ENCODE measurements at regions not wholly inside any gene's neighbourhood (a gene's known extent, or its start where the extent isn't known, plus 50 kb on each side); places are given as distances from the start of the nearest gene placed in this dataset.

GRCh38 chr14:96699666-96700065 lies 97.5 kb upstream of the VRK1 start:
- Histone ChIP-seq H3K9ac (ENCODE audit: low read depth, low read length, poor library complexity, severe bottlenecking) (no peak overlapping the region), H3K27me3 (ENCODE audit: insufficient read depth, low read length, poor library complexity, severe bottlenecking) (no peaks in the 10 kb centered on the region), H2AFZ (ENCODE audit: low read length) (no peak overlapping the region), H3K4me3 (ENCODE audit: low read length, poor library complexity, severe bottlenecking) (no peak overlapping the region), H3K79me2 (ENCODE audit: insufficient read depth, low read length) (no peaks in the 10 kb centered on the region), H3F3A (ENCODE audit: low read depth) (no peaks in the 10 kb centered on the region), H3K4me2 (ENCODE audit: low read depth, low read length, poor library complexity, severe bottlenecking) (no peak overlapping the region), H3K4me1 (ENCODE audit: insufficient read depth, low read length, poor library complexity, severe bottlenecking) (no peaks in the 10 kb centered on the region), H4K20me1 (ENCODE audit: insufficient read depth, low read length, poor library complexity, severe bottlenecking) (no peaks in the 10 kb centered on the region), H3K36me3 (ENCODE audit: insufficient read depth, low read length) (no peaks in the 10 kb centered on the region), H3K9me3 (ENCODE audit: insufficient read depth, low read depth, low read length) (peaks cover 6% of the 10 kb centered on the region; the same call in 1 of the 2 replicates), H3K9me2 (replicated peaks; ENCODE audit: low read depth, low read length) (no peaks in the 10 kb centered on the region)
- no peak for TF ChIP-seq EZH2phosphoT487 (IDR thresholded peaks at IDR 0.05; ENCODE audit: borderline replicate concordance)
- no peak for TF ChIP-seq CTCF (conservative IDR thresholded peaks at IDR 0.05; ENCODE audit: low read length)

DNA sequence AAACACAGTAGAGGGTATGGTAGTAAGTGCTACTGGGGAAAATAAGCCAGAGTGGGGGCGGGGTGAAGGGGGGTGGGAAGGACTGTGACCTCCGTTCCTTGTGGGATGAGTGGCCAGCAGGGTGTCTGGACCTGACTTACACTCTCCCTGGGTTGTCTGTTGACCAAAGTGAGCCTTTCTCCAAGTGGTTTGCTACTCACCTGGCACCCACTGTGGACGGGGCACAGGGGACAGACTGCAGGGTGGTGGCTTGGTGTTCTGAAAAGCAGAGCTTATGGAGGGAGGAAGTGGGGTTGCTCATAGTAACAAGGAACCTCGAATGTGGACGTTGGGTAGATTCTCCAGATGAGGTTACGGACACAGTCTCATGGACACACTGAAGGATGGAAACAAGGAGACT lies 94.4 kb upstream of the VRK1 start:
- Histone ChIP-seq H3F3A (ENCODE audit: low read depth) (no peaks in the 10 kb centered on the region), H3K27me3 (ENCODE audit: insufficient read depth, low read length, poor library complexity, severe bottlenecking) (no peaks in the 10 kb centered on the region), H3K4me3 (ENCODE audit: low read length, poor library complexity, severe bottlenecking) (no peak overlapping the region), H2AFZ (ENCODE audit: low read length) (no peak overlapping the region), H3K9me2 (replicated peaks; ENCODE audit: low read depth, low read length) (no peaks in the 10 kb centered on the region), H3K79me2 (ENCODE audit: insufficient read depth, low read length) (no peaks in the 10 kb centered on the region), H3K4me1 (ENCODE audit: insufficient read depth, low read length, poor library complexity, severe bottlenecking) (no peaks in the 10 kb centered on the region), H3K9me3 (ENCODE audit: insufficient read depth, low read depth, low read length) (peaks cover 3% of the 10 kb centered on the region; the same call in 1 of the 2 replicates), H3K4me2 (ENCODE audit: low read depth, low read length, poor library complexity, severe bottlenecking) (no peak overlapping the region), H3K36me3 (ENCODE audit: insufficient read depth, low read length) (no peaks in the 10 kb centered on the region), H3K9ac (ENCODE audit: low read depth, low read length, poor library complexity, severe bottlenecking) (no peak overlapping the region), H4K20me1 (ENCODE audit: insufficient read depth, low read length, poor library complexity, severe bottlenecking) (no peaks in the 10 kb centered on the region)
- no peak for TF ChIP-seq CTCF (conservative IDR thresholded peaks at IDR 0.05; ENCODE audit: low read length)
- TF ChIP-seq EZH2phosphoT487 (IDR thresholded peaks at IDR 0.05; ENCODE audit: borderline replicate concordance), result no peak

- H3K36me3 ChIP-seq (ENCODE audit: insufficient read depth, low read length), result no peaks in the 10 kb centered on the region
These were observed 91.6 kb upstream of the VRK1 start for GRCh38 chr14:96705422-96706092.

More at GRCh38 chr14:96705422-96706092, 91.6 kb upstream of the VRK1 start:
- Histone ChIP-seq H3F3A (ENCODE audit: low read depth) (no peaks in the 10 kb centered on the region), H3K4me2 (ENCODE audit: low read depth, low read length, poor library complexity, severe bottlenecking) (no peak overlapping the region), H3K9ac (ENCODE audit: low read depth, low read length, poor library complexity, severe bottlenecking) (no peak overlapping the region), H3K4me3 (ENCODE audit: low read length, poor library complexity, severe bottlenecking) (no peak overlapping the region), H3K79me2 (ENCODE audit: insufficient read depth, low read length) (no peaks in the 10 kb centered on the region), H3K4me1 (ENCODE audit: insufficient read depth, low read length, poor library complexity, severe bottlenecking) (no peaks in the 10 kb centered on the region), H3K27me3 (ENCODE audit: insufficient read depth, low read length, poor library complexity, severe bottlenecking) (no peaks in the 10 kb centered on the region), H2AFZ (ENCODE audit: low read length) (no peak overlapping the region), H4K20me1 (ENCODE audit: insufficient read depth, low read length, poor library complexity, severe bottlenecking) (no peaks in the 10 kb centered on the region), H3K9me2 (replicated peaks; ENCODE audit: low read depth, low read length) (no peaks in the 10 kb centered on the region), H3K9me3 (ENCODE audit: insufficient read depth, low read depth, low read length) (no peaks in the 10 kb centered on the region)
- TF ChIP-seq EZH2phosphoT487 (IDR thresholded peaks at IDR 0.05; ENCODE audit: borderline replicate concordance) (no peak), CTCF (conservative IDR thresholded peaks at IDR 0.05; ENCODE audit: low read length) (no peak)
